Motor neuron (in vitro differentiated cells): ENCODE measurements at regions not wholly inside any gene's neighbourhood (a gene's known extent, or its start where the extent isn't known, plus 50 kb on each side); places are given as distances from the start of the nearest gene placed in this dataset.
"Not testable (repeated sequence)": the region's sequence is repeated elsewhere in the genome, so short reads cannot be mapped to it uniquely, and the experiment has no call there.

Source experiments
- ATAC-seq, 8 experiments: fragments of 200-7000 bp; cut with Tn5 transposase; replicated peaks in 6 of 8; 2 replicates each; pipeline ENCODE4 v1.8.0; 2021; ENCODE audit warnings: mild to moderate bottlenecking in 8 of 8, moderate library complexity in 8 of 8
- H3K27ac ChIP-seq, 2 donors: fragments of 250-450 bp; sonication (Bioruptor Pico); 2 replicates each; pipeline ENCODE4 v1.9.0; 2021; ENCODE audit warnings: antibody characterized with exemption in 2 of 2, mild to moderate bottlenecking in 2 of 2, moderate library complexity in 1 of 2
- H3K4me1 ChIP-seq, 2 donors: fragments of 250-450 bp; sonication (Bioruptor Pico); replicated peaks in 1 of 2; 2 replicates each; pipeline ENCODE4 v1.6.1; 2021; ENCODE audit warnings: antibody characterized with exemption in 2 of 2, mild to moderate bottlenecking in 2 of 2, moderate library complexity in 1 of 2
- H3K4me3 ChIP-seq, 5 donors: fragments of 250-450 bp; sonication (Bioruptor Pico); 2 replicates each; pipeline ENCODE4 v1.9.0; 2021; ENCODE audit warnings: antibody characterized with exemption in 5 of 5, mild to moderate bottlenecking in 5 of 5, moderate library complexity in 4 of 5
- WGBS, 10 experiments: fragments of 450-650 bp; shearing (Covaris generic); methylation state at CpG; one replicate each; pipeline ENCODE4 v1.0.0; 2022; 5-methylcytosine and 5-hydroxymethylcytosine counted together
- in situ Hi-C, 9 experiments: fragments of 400-800 bp; cut with MboI; loops; one replicate each; pipeline ENCODE4 v1.15.0; 2021; ENCODE audit warnings: low sequenced_read_pairs in 9 of 9, low pct_unique_long_range_greater_than_20kb in 2 of 9; ENCODE audit not compliant: unreplicated experiment in 9 of 9

DNA sequence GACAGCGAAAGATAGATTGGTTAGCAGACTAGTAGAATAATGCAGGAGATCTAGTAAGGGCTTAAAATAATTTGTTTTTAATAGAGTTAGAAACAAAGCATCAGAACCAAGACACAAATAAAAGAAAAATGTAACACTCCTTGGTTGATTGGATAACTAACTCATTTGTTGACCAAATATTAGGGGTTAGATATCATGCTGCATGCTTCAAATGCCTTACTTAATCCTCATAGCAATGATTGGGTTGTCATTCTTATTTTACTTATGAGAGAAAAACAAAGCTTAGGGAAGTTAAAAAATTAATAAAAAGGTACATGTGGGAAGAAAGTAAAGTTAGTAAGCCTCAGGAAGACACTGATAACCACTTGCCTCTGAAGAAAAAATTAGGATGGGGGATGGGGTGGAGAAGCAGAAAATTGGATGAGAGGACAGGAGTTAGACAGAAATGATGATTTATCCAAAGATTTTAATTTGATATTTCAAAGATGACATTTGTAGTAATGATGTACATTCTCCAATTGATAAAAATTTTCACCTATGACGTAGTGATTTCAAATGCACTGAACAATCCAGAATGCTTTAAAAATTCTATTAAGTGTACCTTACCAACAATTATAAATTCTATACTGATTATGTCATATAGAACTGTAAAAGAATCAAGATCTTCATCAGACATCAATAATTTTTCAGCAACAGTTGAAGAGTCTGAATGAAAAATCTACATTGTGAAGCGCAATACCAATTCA lies 374.7 kb downstream of the COL11A1 start:
- in situ Hi-C loops = no loop called here

DNA sequence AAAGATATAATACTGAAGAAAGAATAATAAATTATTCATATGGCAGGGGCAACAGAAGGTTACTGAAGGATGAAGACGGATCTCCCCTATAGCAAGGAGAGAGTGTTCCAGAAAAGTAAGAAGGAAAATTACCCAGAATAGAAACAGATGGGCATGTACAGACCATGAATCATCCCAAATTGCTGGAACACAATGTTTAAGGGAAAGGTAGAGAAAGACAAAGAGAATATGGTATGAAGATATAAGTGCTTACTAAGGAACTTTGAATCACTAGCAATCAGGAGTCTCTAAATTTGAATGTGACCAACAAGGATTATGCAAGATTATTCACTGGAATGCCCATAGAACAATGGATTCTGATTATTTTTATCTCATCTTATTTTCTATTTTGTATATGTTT lies 375.4 kb downstream of the COL11A1 start:
- no peak for ATAC-seq
- in situ Hi-C loops = no loop called here
- WGBS, 10 experiments = 8 to 100% (median 84%) methylated on average over 1 of the region's 1 CpG; no CpG with 5 or more reads in 1 of the 10 experiments

More for the DNA sequence above, 374.7 kb downstream of the COL11A1 start:
- H3K4me1 ChIP-seq = no peaks in the 10 kb centered on the region
- 40 to 96% (median 90%) methylated on average over 2 to 3 of the region's 3 CpGs for WGBS, 10 experiments
- H3K27ac ChIP-seq = no peak overlapping the region
- no peak for ATAC-seq
- H3K4me3 ChIP-seq = no peak overlapping the region

DNA sequence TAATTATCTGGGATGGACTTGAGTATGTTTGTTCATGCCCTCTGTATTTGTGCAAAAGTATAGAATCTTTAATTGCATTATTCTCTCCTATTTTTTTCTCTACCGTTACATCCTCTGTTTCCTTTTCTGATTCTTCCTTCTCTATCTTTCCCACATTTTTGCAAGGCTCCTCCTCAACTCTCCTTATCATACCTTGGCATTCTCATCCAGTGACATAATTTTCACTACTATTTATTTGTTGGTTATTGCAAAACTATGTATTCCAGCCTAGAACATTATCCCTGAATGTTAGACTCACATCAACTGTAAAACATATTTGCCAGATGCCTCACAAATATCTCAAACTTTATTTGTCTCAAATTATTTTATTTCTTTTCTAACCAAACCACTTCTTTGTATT lies 381.9 kb downstream of the COL11A1 start:
- in situ Hi-C loops = no loop called here
- WGBS, 10 experiments = 0 to 100% (median 92%) methylated on average over 1 of the region's 1 CpG; no CpG with 5 or more reads in 1 of the 10 experiments
- Histone ChIP-seq H3K4me3 (no peak overlapping the region), H3K4me1 (no peaks in the 10 kb centered on the region), H3K27ac (no peak overlapping the region)
- no peak for ATAC-seq

More for the DNA sequence above, 375.4 kb downstream of the COL11A1 start:
- Histone ChIP-seq H3K27ac (no peak overlapping the region), H3K4me3 (no peak overlapping the region), H3K4me1 (no peaks in the 10 kb centered on the region)

DNA sequence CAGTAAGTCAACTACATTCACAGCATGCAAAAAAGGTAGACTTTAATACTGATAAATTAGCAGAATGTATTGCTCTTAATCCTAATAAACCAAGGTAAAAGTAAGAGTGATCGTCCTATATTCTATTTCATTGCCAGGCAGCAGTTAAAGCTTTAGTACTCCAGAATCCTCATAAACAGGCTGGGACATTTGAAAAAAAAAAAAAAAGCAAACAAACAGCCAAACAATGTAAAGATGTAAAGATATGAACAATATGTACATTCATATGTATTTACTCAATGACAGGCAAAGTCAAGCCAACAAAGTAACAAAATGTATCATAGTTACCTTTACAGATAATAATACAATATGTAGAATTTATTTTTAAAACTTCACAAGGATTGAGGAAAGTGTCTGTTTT lies 383.6 kb downstream of the COL11A1 start:
- 71 to 100% (median 82%) methylated on average over 1 of the region's 1 CpG; no CpG with 5 or more reads in 3 of the 10 experiments for WGBS, 10 experiments
- in situ Hi-C loops = no loop called here
- H3K4me3 ChIP-seq = no peak overlapping the region
- no peak overlapping the region for H3K27ac ChIP-seq
- H3K4me1 ChIP-seq = no peaks in the 10 kb centered on the region
- no peak for ATAC-seq

DNA sequence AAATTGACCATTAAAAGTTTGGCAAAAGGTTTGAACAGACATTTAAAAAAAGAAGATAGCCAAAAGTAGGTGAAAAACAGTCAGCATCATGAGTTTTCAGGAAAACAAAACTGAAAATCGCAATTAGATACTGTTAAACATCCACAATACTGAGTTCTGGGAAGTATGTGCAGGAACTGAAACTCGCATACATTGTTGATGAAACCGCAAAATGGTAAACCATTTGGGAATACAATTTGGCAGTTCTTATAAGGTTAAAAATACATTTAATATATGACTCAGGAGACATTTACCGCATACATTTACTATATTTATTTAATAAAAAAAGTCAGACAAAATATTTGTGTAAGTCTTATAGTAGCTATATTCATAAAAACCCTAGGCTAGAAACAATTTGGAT lies 393.2 kb downstream of the COL11A1 start:
- Histone ChIP-seq H3K27ac (no peak overlapping the region), H3K4me1 (no peaks in the 10 kb centered on the region), H3K4me3 (no peak overlapping the region)
- in situ Hi-C loops = no loop called here
- ATAC-seq = no peak
- 44 to 100% (median 93%) methylated on average over 3 to 4 of the region's 4 CpGs for WGBS, 10 experiments

DNA sequence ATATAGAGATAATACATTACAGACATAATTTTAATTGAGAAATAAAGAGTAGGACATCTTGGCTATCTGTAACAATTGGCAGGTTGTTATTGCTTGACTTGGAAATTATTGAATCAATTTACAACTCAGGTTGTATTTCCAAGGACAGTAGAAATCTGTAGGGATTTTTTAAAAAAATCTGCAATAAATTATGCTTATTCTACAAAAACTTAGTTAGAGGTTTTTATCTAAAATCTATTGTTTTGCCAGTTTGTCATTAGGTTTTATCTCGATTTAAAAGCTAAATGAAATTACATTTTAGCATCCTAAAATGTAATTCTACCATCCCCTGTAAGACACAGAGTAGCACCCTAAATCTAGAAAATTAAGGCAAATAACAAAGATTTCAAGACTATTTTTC lies 408.8 kb downstream of the COL11A1 start:
- no peaks in the 10 kb centered on the region for H3K4me1 ChIP-seq
- H3K27ac ChIP-seq = no peak overlapping the region
- 0 to 94% (median 60%) methylated on average over 1 of the region's 1 CpG for WGBS, 10 experiments
- no peak overlapping the region for H3K4me3 ChIP-seq
- in situ Hi-C loops = no loop called here
- ATAC-seq = no peak

DNA sequence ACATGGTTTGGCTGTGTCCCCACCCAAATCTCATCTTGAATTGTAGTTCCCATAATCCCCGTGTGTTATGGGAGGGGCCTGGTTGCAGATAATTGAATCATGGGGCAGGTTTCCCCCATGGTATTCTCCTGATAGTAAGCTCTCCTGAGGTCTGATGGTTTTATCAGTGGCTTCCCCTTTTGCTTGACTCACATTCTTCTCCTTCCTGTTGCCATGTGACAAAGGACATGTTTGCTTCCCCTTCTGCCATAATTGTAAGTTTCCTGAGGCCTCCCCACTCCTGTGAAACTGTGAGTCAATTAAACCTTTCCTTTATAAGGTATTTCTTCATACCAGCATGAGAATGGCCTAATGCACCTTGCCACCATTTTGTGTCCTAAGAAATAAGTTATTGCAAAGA lies 415.0 kb downstream of the COL11A1 start:
- in situ Hi-C loops = no loop called here
- ATAC-seq = no peak
- Histone ChIP-seq H3K4me1 (no peaks in the 10 kb centered on the region), H3K27ac (no peak overlapping the region), H3K4me3 (no peak overlapping the region)
- WGBS, 10 experiments = 13 to 90% (median 83%) methylated on average over 1 of the region's 1 CpG; no CpG with 5 or more reads in 5 of the 10 experiments

DNA sequence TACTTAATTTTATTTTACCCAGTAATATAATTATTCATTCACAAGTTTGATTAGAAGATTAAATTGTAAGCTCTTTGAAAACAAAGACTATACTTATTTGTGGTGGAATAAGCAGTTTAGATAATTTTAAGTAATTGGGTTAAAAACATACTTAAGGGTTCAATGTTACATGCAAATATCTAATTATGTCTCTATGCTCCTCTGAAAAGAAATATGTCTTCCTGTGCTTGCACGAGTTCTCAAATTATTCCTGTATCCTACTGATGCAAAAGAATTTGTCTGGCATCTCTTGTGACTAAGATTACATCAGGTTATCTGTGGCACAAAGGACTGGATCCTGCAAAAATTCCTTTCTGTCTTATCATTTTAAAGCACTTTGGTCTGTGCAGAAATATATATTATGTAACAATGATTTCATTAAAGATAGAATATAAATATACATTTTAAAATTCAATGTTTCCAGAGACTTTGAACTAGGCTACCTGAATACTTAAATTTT lies 416.7 kb downstream of the COL11A1 start:
- in situ Hi-C loops = no loop called here
- Histone ChIP-seq H3K4me1 (no peaks in the 10 kb centered on the region), H3K27ac (no peak overlapping the region), H3K4me3 (no peak overlapping the region)
- ATAC-seq = no peak
- 0 to 100% (median 67%) methylated on average over 1 of the region's 1 CpG; no CpG with 5 or more reads in 3 of the 10 experiments for WGBS, 10 experiments

DNA sequence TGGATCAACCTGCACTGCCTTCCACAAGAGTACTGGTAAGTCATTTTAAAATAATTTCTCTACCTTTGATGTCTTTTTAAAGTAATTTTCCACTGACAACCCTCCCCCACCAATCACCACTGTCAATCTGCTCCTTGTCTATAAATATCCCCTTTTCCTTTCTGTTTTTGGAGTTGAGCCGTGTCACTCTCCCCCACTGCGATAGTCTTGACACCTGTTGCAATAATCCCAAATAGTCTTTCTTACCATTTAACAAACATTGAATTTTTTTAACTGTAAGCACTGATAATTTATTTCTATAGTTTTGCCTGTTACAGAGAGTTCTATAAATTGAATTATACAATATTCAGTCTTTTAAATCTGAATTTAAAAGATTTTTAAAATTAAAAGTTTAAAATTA lies 420.9 kb downstream of the COL11A1 start:
- H3K4me3 ChIP-seq = no peak overlapping the region
- in situ Hi-C loops = no loop called here
- H3K4me1 ChIP-seq = no peaks in the 10 kb centered on the region
- 3 to 100% (median 79%) methylated on average over 1 to 2 of the region's 2 CpGs for WGBS, 10 experiments
- no peak for ATAC-seq
- H3K27ac ChIP-seq = no peak overlapping the region

DNA sequence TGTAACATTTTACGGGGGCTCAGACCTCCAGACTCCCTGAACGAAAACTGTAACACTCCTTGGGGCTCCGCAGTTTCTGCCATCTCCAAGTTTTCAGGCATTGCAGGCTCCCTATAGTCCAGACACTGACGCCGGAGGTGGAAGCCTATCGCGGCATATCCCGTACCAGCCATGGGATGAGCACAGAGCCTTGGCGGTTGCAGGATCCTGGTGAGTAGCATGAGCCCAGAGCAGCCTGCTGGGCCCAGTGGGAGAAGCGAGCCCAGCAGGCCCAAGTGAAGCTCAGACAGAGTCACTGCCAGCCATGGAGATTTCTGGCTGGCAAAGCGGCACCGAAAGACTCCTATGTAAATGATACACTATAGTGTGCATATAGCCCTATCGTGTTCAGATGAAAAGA lies 446.8 kb downstream of the COL11A1 start:
- 72 to 97% (median 86%) methylated on average over 1 to 13 of the region's 13 CpGs; no CpG with 5 or more reads in 2 of the 10 experiments for WGBS, 10 experiments
- no peak for ATAC-seq
- Histone ChIP-seq H3K4me1 (no peaks in the 10 kb centered on the region), H3K4me3 (no peak overlapping the region), H3K27ac (no peak overlapping the region)
- in situ Hi-C loops = no loop called here

DNA sequence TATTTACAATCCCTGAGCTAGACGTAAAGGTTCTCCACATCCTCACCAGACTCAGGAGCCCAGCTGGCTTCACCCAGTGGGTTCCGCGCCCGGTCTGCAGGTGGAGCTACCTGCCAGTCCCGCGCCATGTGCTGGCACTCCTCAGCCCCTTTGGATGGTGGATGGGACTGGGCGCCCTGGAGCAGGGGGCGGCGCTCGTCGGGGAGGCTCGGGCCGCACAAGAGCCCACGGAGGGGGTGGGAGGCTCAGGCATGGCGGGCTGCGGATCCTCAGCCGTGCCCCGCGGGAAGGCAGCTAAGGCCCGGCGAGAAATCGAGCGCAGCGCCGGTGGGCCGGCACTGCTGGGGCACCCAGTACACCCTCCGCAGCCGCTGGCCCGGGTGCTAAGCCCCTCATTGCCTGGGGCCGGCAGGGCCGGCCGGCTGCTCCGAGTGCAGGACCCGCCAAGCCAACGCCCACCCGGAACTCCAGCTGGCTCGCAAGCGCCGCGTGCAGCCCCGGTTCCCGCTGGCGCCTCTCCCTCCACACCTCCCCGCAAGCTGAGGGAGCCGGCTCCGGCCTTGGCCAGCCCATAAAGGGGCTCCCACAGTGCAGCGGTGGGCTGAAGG lies 448.3 kb downstream of the COL11A1 start:
- H3K4me1 ChIP-seq, in situ Hi-C loops, ATAC-seq, H3K4me3 ChIP-seq, H3K27ac ChIP-seq: not testable (repeated sequence)
- 88 to 94% (median 93%) methylated on average over 4 to 22 of the region's 47 CpGs; no CpG with 5 or more reads in 7 of the 10 experiments for WGBS, 10 experiments

DNA sequence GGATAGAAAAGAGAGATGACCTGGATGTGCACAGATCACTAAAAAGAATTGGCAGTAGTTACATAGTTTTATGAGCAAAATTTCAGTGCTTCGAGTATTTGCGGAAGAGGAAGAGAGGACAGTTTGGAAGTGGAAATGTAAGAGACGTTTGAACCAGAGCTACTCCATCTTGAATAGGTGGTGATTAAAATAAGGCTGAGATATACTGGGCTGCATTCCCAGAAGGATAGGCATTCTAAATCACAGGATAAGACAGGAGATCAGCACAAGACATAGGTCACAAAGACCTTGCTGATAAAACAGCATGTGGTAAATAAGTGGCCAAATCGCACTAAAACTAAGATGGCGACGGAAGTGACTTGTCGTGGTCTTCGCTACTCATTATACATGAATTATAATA lies 453.3 kb downstream of the COL11A1 start:
- in situ Hi-C loops = no loop called here
- ATAC-seq = no peak
- no peak overlapping the region for H3K27ac ChIP-seq
- H3K4me1 ChIP-seq = no peaks in the 10 kb centered on the region
- no peak overlapping the region for H3K4me3 ChIP-seq
- WGBS, 10 experiments = 47 to 99% (median 90%) methylated on average over 2 to 8 of the region's 8 CpGs

DNA sequence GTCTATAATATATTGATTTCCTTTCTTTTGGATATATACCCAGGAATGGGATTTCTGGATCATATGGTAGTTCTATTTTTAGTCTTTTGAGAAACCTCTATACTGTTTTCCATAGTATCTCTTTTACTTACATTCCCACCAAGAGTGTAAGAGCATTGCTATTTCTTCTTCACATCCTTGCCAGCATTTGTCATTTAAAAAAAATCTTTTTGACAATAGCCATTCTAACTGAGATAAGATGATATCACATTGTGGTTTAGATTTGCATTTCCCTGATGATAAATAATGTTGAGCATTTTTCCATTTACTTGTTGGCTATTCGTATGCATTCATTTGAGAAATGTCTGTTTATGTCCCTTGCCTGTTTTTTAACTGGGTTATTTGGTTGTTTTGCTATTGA lies 467.4 kb downstream of the COL11A1 start:
- no peaks in the 10 kb centered on the region for H3K4me1 ChIP-seq
- in situ Hi-C loops = no loop called here
- H3K4me3 ChIP-seq = no peak overlapping the region
- 0 to 100% (median 69%) methylated on average over 1 of the region's 1 CpG; no CpG with 5 or more reads in 1 of the 10 experiments for WGBS, 10 experiments
- H3K27ac ChIP-seq = no peak overlapping the region
- no peak for ATAC-seq
